ENCODE measurements at regions not wholly inside any gene's neighbourhood (a gene's known extent, or its start where the extent isn't known, plus 50 kb on each side); places are given as distances from the start of the nearest gene placed in this dataset.

DNA sequence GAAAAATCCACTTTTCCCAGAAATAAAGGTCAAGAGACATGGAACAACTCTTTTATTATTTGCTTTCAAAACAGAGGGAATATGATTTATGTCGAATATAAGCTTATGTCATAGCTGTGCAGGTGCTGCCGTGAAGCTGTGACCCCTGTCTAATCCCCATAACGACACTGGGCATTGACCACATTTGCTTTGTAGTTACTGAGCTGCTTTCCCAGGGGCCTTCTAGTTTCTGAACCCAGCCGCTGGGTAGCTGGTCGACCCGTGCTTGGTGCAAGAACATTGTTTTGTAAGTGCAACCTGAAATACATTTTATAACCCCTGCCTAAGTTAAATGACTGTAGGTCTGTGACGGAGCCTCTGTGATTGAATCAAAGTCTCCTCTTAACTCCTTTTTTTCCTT, 144.9 kb upstream of the HDAC9 start:
- TF ChIP-seq, protein P1, sequence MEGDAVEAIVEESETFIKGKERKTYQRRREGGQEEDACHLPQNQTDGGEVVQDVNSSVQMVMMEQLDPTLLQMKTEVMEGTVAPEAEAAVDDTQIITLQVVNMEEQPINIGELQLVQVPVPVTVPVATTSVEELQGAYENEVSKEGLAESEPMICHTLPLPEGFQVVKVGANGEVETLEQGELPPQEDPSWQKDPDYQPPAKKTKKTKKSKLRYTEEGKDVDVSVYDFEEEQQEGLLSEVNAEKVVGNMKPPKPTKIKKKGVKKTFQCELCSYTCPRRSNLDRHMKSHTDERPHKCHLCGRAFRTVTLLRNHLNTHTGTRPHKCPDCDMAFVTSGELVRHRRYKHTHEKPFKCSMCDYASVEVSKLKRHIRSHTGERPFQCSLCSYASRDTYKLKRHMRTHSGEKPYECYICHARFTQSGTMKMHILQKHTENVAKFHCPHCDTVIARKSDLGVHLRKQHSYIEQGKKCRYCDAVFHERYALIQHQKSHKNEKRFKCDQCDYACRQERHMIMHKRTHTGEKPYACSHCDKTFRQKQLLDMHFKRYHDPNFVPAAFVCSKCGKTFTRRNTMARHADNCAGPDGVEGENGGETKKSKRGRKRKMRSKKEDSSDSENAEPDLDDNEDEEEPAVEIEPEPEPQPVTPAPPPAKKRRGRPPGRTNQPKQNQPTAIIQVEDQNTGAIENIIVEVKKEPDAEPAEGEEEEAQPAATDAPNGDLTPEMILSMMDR (IDR thresholded peaks at IDR 0.05) = no peak
- no peak for TF ChIP-seq POLR2A (IDR thresholded peaks at IDR 0.05)
